ENCODE measurements at regions not wholly inside any gene's neighbourhood (a gene's known extent, or its start where the extent isn't known, plus 50 kb on each side); places are given as distances from the start of the nearest gene placed in this dataset.

GRCh38 chr1:104064399-104064798 is 314.7 kb downstream of the AMY1C start:
- Histone ChIP-seq H3K36me3 (ENCODE audit: low read depth) (no peaks in the 10 kb centered on the region), H3K4me2 (no peak overlapping the region), H3K27ac (peak overlapping the region; percentile 25; the same call in 1 of the 2 replicates), H3K79me2 (ENCODE audit: low read depth) (no peaks in the 10 kb centered on the region), H3K4me1 (replicated peaks; ENCODE audit: insufficient read depth) (peaks cover 10% of the 10 kb centered on the region; the same call in 1 of the 2 replicates), H4K20me1 (ENCODE audit: insufficient read depth) (no peaks in the 10 kb centered on the region), H3K9me3 (ENCODE audit: insufficient read depth, low read depth) (no peaks in the 10 kb centered on the region), H3K9me2 (ENCODE audit: insufficient read depth) (no peaks in the 10 kb centered on the region), H2AFZ (no peak overlapping the region), H3K27me3 (ENCODE audit: insufficient read depth, low read depth) (no peaks in the 10 kb centered on the region), H3F3A (ENCODE audit: insufficient read depth, low read depth) (no peaks in the 10 kb centered on the region), H3K4me3 (no peak overlapping the region)
- TF ChIP-seq CTCF (conservative IDR thresholded peaks at IDR 0.05) (no peak), EZH2 (IDR thresholded peaks at IDR 0.05; ENCODE audit: low read depth) (no peak)
- ChIA-PET CTCF (no interaction called here), POLR2A (ENCODE audit: unreplicated experiment) (interaction anchor here (0.6 kb wide), 1 partner anchor 35 kb away, joined by 4 read pairs; no protein-coding TSS in a partner anchor)
- intact Hi-C loops (cut with micrococcal nuclease; ENCODE audit: unreplicated experiment) = no loop called here
- no TSS peak for BruUV-seq (replicated peaks)
- peak; percentile 10 to 79 for DNase-seq

GRCh38 chr1:104072915-104073371 is 323.2 kb downstream of the AMY1C start:
- TF ChIP-seq CTCF (conservative IDR thresholded peaks at IDR 0.05) (no peak), EZH2 (IDR thresholded peaks at IDR 0.05; ENCODE audit: low read depth) (no peak)
- no peaks in the 10 kb centered on the region for H3K79me2 ChIP-seq (ENCODE audit: low read depth)
- ChIA-PET CTCF (no interaction called here), POLR2A (ENCODE audit: unreplicated experiment) (no interaction called here)
- H3K9me2 ChIP-seq (ENCODE audit: insufficient read depth) = no peaks in the 10 kb centered on the region
- H3K27ac ChIP-seq = no peak overlapping the region
- intact Hi-C loops (cut with micrococcal nuclease; ENCODE audit: unreplicated experiment) = no loop called here
- BruUV-seq (replicated peaks) = no TSS peak
- H3K9me3 ChIP-seq (ENCODE audit: insufficient read depth, low read depth) = 0 out of 2 replicates have a peak, but pooled peaks cover 4% of the 10 kb centered on the region
- no peaks in the 10 kb centered on the region for H4K20me1 ChIP-seq (ENCODE audit: insufficient read depth)
- no peaks in the 10 kb centered on the region for H3K4me1 ChIP-seq (replicated peaks; ENCODE audit: insufficient read depth)
- H3K4me2 ChIP-seq = no peak overlapping the region
- H3K36me3 ChIP-seq (ENCODE audit: low read depth) = no peaks in the 10 kb centered on the region
- no peaks in the 10 kb centered on the region for H3F3A ChIP-seq (ENCODE audit: insufficient read depth, low read depth)
- H3K4me3 ChIP-seq = no peak overlapping the region
- H2AFZ ChIP-seq = no peak overlapping the region
- H3K27me3 ChIP-seq (ENCODE audit: insufficient read depth, low read depth) = no peaks in the 10 kb centered on the region
- DNase-seq = no peak

GRCh38 chr1:104073463-104073902 is 323.8 kb downstream of the AMY1C start:
- CTCF ChIA-PET = no interaction called here
- no peak for TF ChIP-seq CTCF (conservative IDR thresholded peaks at IDR 0.05)
- TF ChIP-seq EZH2 (IDR thresholded peaks at IDR 0.05; ENCODE audit: low read depth) = no peak
- no peaks in the 10 kb centered on the region for H3F3A ChIP-seq (ENCODE audit: insufficient read depth, low read depth)
- no peaks in the 10 kb centered on the region for H3K79me2 ChIP-seq (ENCODE audit: low read depth)
- POLR2A ChIA-PET (ENCODE audit: unreplicated experiment) = no interaction called here
- intact Hi-C loops (cut with micrococcal nuclease; ENCODE audit: unreplicated experiment) = no loop called here
- no peaks in the 10 kb centered on the region for H3K4me1 ChIP-seq (replicated peaks; ENCODE audit: insufficient read depth)
- DNase-seq = no peak
- no peaks in the 10 kb centered on the region for H3K36me3 ChIP-seq (ENCODE audit: low read depth)
- no peaks in the 10 kb centered on the region for H4K20me1 ChIP-seq (ENCODE audit: insufficient read depth)
- no peak overlapping the region for H3K27ac ChIP-seq
- BruUV-seq (replicated peaks) = no TSS peak
- no peak overlapping the region for H3K4me3 ChIP-seq
- H2AFZ ChIP-seq = no peak overlapping the region; the same call in 1 of the 2 replicates
- H3K9me3 ChIP-seq (ENCODE audit: insufficient read depth, low read depth) = 0 out of 2 replicates have a peak, but pooled peaks cover 4% of the 10 kb centered on the region
- H3K4me2 ChIP-seq = no peak overlapping the region
- no peaks in the 10 kb centered on the region for H3K27me3 ChIP-seq (ENCODE audit: insufficient read depth, low read depth)
- H3K9me2 ChIP-seq (ENCODE audit: insufficient read depth) = no peaks in the 10 kb centered on the region

Data from PC-9 (cell line).